Mesendoderm (in vitro differentiated cells): ENCODE measurements at regions not wholly inside any gene's neighbourhood (a gene's known extent, or its start where the extent isn't known, plus 50 kb on each side); places are given as distances from the start of the nearest gene placed in this dataset.
A peak's percentile ranks its signal among the peaks of the same experiment; 100 is the strongest.

Experiments used
- DNase-seq: peaks from one replicate; pipeline ENCODE4 v3.0.0; 2013
- H2AK5ac ChIP-seq: 2 replicates; pipeline ENCODE4 v1.6.1; 2013; ENCODE audit warnings: low read length, inconsistent platforms
- H2BK120ac ChIP-seq: 2 replicates; pipeline ENCODE4 v1.6.1; 2013; ENCODE audit warnings: low read depth, mild to moderate bottlenecking, low read length, moderate library complexity, mixed read lengths
- H2BK15ac ChIP-seq: replicated peaks from 2 replicates; pipeline ENCODE4 v1.6.1; 2013; ENCODE audit warnings: low read depth, mild to moderate bottlenecking, moderate library complexity
- H2BK5ac ChIP-seq: 2 replicates; pipeline ENCODE4 v1.6.1; 2013; ENCODE audit warnings: low read length, inconsistent platforms
- H3K18ac ChIP-seq: 2 replicates; pipeline ENCODE4 v1.6.1; 2013; ENCODE audit warnings: mild to moderate bottlenecking, low read length, mixed read lengths
- H3K23ac ChIP-seq: one replicate; pipeline ENCODE4 v1.6.1; 2013; ENCODE audit warnings: low read length
- H3K27ac ChIP-seq: 2 replicates; pipeline ENCODE4 v1.5.1; 2013; ENCODE audit warnings: low read depth, mild to moderate bottlenecking, inconsistent platforms, low read length, moderate library complexity
- H3K27me3 ChIP-seq: 2 replicates; pipeline ENCODE4 v1.6.1; 2013; ENCODE audit warnings: low read length, control low read depth, mild to moderate bottlenecking, inconsistent platforms; ENCODE audit not compliant: insufficient read depth, poor library complexity
- H3K36me3 ChIP-seq: 2 replicates; pipeline ENCODE4 v1.6.1; 2013; ENCODE audit warnings: low read length, inconsistent platforms; ENCODE audit not compliant: control insufficient read depth, insufficient read depth
- H3K4ac ChIP-seq: one replicate; pipeline ENCODE4 v1.6.1; 2013; ENCODE audit warnings: low read depth, mild to moderate bottlenecking, low read length, moderate library complexity
- H3K4me1 ChIP-seq: 2 replicates; pipeline ENCODE4 v1.6.1; 2013; ENCODE audit warnings: low read depth, low read length, inconsistent platforms; ENCODE audit not compliant: control insufficient read depth
- H3K4me2 ChIP-seq: 2 replicates; pipeline ENCODE4 v1.6.1; 2013; ENCODE audit warnings: low read length
- H3K4me3 ChIP-seq: 2 replicates; pipeline ENCODE4 v1.5.1; 2013; ENCODE audit warnings: mild to moderate bottlenecking, low read length
- H3K56ac ChIP-seq: one replicate; pipeline ENCODE4 v1.6.1; 2013; ENCODE audit warnings: low read length
- H3K79me1 ChIP-seq: 2 replicates; pipeline ENCODE4 v1.6.1; 2013; ENCODE audit warnings: low read length, inconsistent platforms
- H3K79me2 ChIP-seq: 2 replicates; pipeline ENCODE4 v1.6.1; 2013; ENCODE audit warnings: mild to moderate bottlenecking, low read length; ENCODE audit not compliant: control insufficient read depth, insufficient read depth
- H3K9ac ChIP-seq: 2 replicates; pipeline ENCODE4 v1.6.1; 2013; ENCODE audit warnings: low read length, inconsistent platforms
- H4K5ac ChIP-seq: one replicate; pipeline ENCODE4 v1.6.1; 2013; ENCODE audit warnings: low read length
- H4K8ac ChIP-seq: one replicate; pipeline ENCODE4 v1.6.1; 2013; ENCODE audit warnings: low read depth, mild to moderate bottlenecking, control low read depth, low read length, moderate library complexity
- WGBS: extraction: QIAGEN DNeasy Blood & Tissue Kit; methylation state at CpG from one replicate; pipeline ENCODE4 v1.1.7; 2013; ENCODE audit warnings: low lambda C conversion rate, missing lambda C conversion rate; ENCODE audit not compliant: insufficient coverage; ENCODE audit errors: extremely low coverage; 5-methylcytosine and 5-hydroxymethylcytosine counted together

DNA sequence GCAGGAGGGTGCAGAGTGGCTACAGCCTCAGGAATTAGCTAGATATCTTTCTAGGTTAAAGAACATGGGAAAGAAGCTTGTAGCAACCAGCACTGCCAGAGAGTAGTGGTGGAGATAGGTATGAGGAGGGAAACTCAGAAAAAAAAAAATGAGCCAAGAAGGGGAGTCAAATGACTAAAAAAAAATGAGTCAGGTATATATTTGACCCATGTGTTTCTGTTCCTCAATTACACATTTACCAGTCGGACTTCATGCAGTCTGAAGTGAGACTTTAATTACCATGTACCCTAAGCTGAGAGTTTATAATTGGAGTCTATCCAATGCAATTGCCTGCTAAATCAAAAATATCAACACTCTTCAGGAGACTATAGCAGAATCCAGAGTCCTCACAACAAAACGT, 964.6 kb downstream of the HACE1 start:
- Histone ChIP-seq H3K9ac (no peak overlapping the region), H2BK15ac (no peak overlapping the region), H4K5ac (no peak overlapping the region), H3K4me1 (no peaks in the 10 kb centered on the region), H3K36me3 (no peaks in the 10 kb centered on the region), H2BK120ac (no peak overlapping the region), H3K4me2 (no peak overlapping the region), H2BK5ac (no peak overlapping the region), H3K23ac (no peak overlapping the region), H3K4ac (no peak overlapping the region), H3K4me3 (no peak overlapping the region), H3K18ac (no peak overlapping the region), H2AK5ac (no peak overlapping the region), H3K79me2 (no peaks in the 10 kb centered on the region), H3K56ac (no peak overlapping the region), H3K27ac (no peak overlapping the region), H3K79me1 (no peaks in the 10 kb centered on the region), H4K8ac (no peak overlapping the region), H3K27me3 (no peaks in the 10 kb centered on the region)
- 100% methylated on average over 1 of the region's 2 CpGs for WGBS
- no peak for DNase-seq

DNA sequence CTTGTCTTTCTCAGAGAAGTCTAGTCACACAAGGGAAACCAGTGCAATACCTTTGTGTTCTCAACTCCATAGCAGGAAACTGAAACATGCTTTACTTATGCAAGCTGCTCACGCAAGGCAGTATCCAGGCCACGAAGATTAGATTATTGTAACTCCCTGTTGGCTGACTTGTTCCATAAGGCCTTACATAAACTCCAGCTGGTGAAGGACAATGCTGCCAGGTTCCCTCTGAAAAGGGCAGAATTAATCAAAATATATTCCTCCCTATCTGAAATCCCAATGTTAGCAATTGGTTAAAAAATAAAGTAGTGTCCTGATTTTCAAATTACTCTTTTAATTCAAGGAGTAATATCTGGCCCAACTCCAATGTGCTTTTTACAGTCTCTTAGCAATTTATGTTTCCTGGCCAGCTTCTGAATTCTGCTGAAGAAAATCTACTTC, 966.6 kb downstream of the HACE1 start:
- Histone ChIP-seq H3K4me3 (no peak overlapping the region), H3K18ac (no peak overlapping the region), H3K79me2 (no peaks in the 10 kb centered on the region), H3K79me1 (no peaks in the 10 kb centered on the region), H3K27ac (no peak overlapping the region), H3K23ac (no peak overlapping the region), H3K9ac (no peak overlapping the region), H4K5ac (no peak overlapping the region), H2BK120ac (no peak overlapping the region), H2BK5ac (no peak overlapping the region), H3K4me2 (no peak overlapping the region), H3K4ac (no peak overlapping the region), H3K4me1 (no peaks in the 10 kb centered on the region), H3K56ac (no peak overlapping the region), H2BK15ac (no peak overlapping the region), H3K27me3 (no peaks in the 10 kb centered on the region), H2AK5ac (no peak overlapping the region), H4K8ac (no peak overlapping the region), H3K36me3 (no peaks in the 10 kb centered on the region)
- DNase-seq, result no peak
- WGBS, result no CpG with 5 or more reads among the region's 2 CpGs

DNA sequence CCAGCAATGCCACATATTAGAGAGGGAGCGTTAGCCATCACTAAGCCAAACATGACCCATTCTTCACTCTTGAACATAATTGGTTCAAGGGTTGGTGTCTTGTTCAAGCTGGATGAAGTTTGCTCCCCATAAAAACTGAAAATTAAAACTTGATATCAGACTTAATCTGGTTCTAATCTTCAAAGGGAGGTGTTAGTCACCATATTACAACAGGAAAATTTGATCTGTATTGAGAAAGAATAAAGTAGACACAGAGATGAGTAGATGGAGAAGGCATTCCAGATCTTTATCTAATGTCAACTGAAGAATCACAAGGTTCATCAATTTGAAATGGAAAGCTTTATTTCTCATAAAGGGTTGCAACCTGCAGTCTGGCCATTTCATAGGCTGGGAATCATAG, 972.8 kb downstream of the HACE1 start:
- no CpG with 5 or more reads among the region's 1 CpG for whole genome bisulfite sequencing
- Histone ChIP-seq H3K27me3 (no peaks in the 10 kb centered on the region), H3K4me2 (no peak overlapping the region)

DNA sequence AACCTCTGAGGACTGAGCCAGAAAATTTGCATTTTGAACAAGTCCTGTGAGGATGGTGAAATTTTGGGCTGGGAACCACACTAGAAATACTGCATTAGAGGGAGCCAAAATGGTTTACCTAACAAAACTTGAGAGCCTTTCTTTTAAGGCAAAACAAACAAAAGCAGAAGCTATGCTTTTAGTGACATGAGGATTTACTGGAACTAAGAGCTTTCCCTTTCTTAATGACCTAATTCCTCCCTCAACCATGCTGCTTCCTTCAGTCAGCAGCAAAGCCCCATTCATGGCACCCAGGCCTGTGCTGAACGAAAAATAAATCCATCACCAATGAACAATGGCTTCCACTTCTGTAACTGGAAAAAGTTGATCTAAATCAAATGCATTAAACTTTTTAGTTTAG, 974.3 kb downstream of the HACE1 start:
- no peaks in the 10 kb centered on the region for H3K79me2 ChIP-seq
- no peak overlapping the region for H2AK5ac ChIP-seq
- no peak overlapping the region for H3K18ac ChIP-seq
- no peak overlapping the region for H2BK5ac ChIP-seq
- no peak overlapping the region for H3K56ac ChIP-seq
- no peak overlapping the region for H4K5ac ChIP-seq
- H2BK15ac ChIP-seq, result no peak overlapping the region
- no peaks in the 10 kb centered on the region for H3K36me3 ChIP-seq
- no peak for DNase-seq
- no peak overlapping the region for H3K9ac ChIP-seq
- no CpG with 5 or more reads among the region's 1 CpG for WGBS
- H3K27ac ChIP-seq, result no peak overlapping the region
- peak overlapping the region; percentile 16 for H3K4ac ChIP-seq
- H3K23ac ChIP-seq, result no peak overlapping the region
- no peaks in the 10 kb centered on the region for H3K4me1 ChIP-seq
- H3K4me2 ChIP-seq, result no peak overlapping the region
- H3K79me1 ChIP-seq, result no peaks in the 10 kb centered on the region
- H4K8ac ChIP-seq, result no peak overlapping the region
- H3K27me3 ChIP-seq, result no peaks in the 10 kb centered on the region
- no peak overlapping the region for H3K4me3 ChIP-seq
- H2BK120ac ChIP-seq, result no peak overlapping the region

More for the DNA sequence above, 972.8 kb downstream of the HACE1 start:
- DNase-seq, result no peak
- Histone ChIP-seq H4K8ac (no peak overlapping the region), H2BK15ac (no peak overlapping the region), H3K4me1 (no peaks in the 10 kb centered on the region), H4K5ac (no peak overlapping the region), H3K27ac (no peak overlapping the region), H2BK5ac (no peak overlapping the region), H3K79me2 (no peaks in the 10 kb centered on the region), H3K79me1 (no peaks in the 10 kb centered on the region), H3K23ac (no peak overlapping the region), H2AK5ac (no peak overlapping the region), H3K56ac (no peak overlapping the region), H2BK120ac (no peak overlapping the region), H3K4me3 (no peak overlapping the region), H3K9ac (no peak overlapping the region), H3K18ac (no peak overlapping the region), H3K36me3 (no peaks in the 10 kb centered on the region), H3K4ac (no peak overlapping the region)

- Histone ChIP-seq H3K4me1 (peaks cover 2% of the 10 kb centered on the region), H3K4ac (no peak overlapping the region), H3K27ac (no peak overlapping the region), H3K4me3 (no peak overlapping the region), H2AK5ac (no peak overlapping the region), H3K36me3 (no peaks in the 10 kb centered on the region), H2BK5ac (no peak overlapping the region), H4K5ac (no peak overlapping the region), H3K79me2 (no peaks in the 10 kb centered on the region), H3K18ac (no peak overlapping the region), H3K27me3 (no peaks in the 10 kb centered on the region), H2BK120ac (no peak overlapping the region), H3K4me2 (no peak overlapping the region), H3K56ac (no peak overlapping the region), H3K9ac (no peak overlapping the region), H2BK15ac (no peak overlapping the region), H3K23ac (no peak overlapping the region), H4K8ac (no peak overlapping the region), H3K79me1 (no peaks in the 10 kb centered on the region)
- no peak for DNase-seq
- WGBS, result no CpG with 5 or more reads among the region's 3 CpGs
Measured at GRCh38 chr6:103879800-103880199, 979.9 kb downstream of the HACE1 start.

DNA sequence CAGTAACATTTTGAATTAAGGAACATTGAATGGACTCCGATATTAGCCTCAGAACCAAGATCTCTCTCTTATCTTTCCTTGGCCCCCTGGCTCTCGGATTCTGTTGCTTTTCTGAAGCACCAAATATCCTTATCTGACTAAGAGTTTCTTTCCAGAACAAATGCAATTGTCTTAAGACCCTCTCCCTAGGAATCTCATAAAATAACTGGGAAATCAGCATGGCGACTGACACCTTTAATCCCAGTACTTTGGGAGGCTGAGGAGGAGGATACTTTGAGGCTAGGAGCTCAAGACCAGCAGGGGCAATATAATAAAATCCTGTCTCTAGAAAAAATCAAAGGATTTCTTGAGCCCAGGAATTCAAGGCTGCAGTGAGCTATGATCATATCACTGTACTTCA, 984.5 kb downstream of the HACE1 start:
- Histone ChIP-seq H2BK120ac (no peak overlapping the region), H4K8ac (no peak overlapping the region), H3K9ac (no peak overlapping the region), H3K36me3 (no peaks in the 10 kb centered on the region), H3K23ac (no peak overlapping the region), H3K79me1 (no peaks in the 10 kb centered on the region), H3K4me3 (no peak overlapping the region), H2BK5ac (no peak overlapping the region), H3K56ac (no peak overlapping the region), H4K5ac (no peak overlapping the region), H3K27me3 (no peaks in the 10 kb centered on the region), H3K4me1 (peaks cover 4% of the 10 kb centered on the region), H3K18ac (peak overlapping the region; percentile 95), H3K27ac (peak overlapping the region; percentile 85), H2BK15ac (no peak overlapping the region), H2AK5ac (no peak overlapping the region), H3K79me2 (no peaks in the 10 kb centered on the region), H3K4ac (no peak overlapping the region), H3K4me2 (no peak overlapping the region)
- DNase-seq, result peak; percentile 93
- no CpG with 5 or more reads among the region's 3 CpGs for WGBS
